PC-9 (cell line): ENCODE measurements at regions not wholly inside any gene's neighbourhood (a gene's known extent, or its start where the extent isn't known, plus 50 kb on each side); places are given as distances from the start of the nearest gene placed in this dataset.
A peak's percentile ranks its signal among the peaks of the same experiment; 100 is the strongest.

Source experiments
- BruUV-seq: library from RNA; stranded (reverse); fragments of 400-500 nt; replicated peaks from 2 replicates; lab custom pipeline; 2021; lab: Mats Ljungman, UMichigan
- CTCF ChIA-PET: fragments of 300-600 bp; sonication (Branson Sonifier 250); formaldehyde crosslinking; loops from one replicate; lab custom pipeline; 2022; ENCODE audit warnings: antibody characterized with exemption; lab: Charles Lee
- POLR2A ChIA-PET: fragments of 300-600 bp; sonication (Branson Sonifier 250); formaldehyde crosslinking; loops from one replicate; lab custom pipeline; 2022; ENCODE audit warnings: antibody characterized with exemption; ENCODE audit not compliant: unreplicated experiment; lab: Charles Lee
- DNase-seq, 2 experiments: peaks; one replicate each; pipeline versions ENCODE4 v3.0.0 to v3.0.0-alpha.2; 2015 to 2022; ENCODE audit warnings: mixed read lengths in 1 of 2
- H2AFZ ChIP-seq: fragments of 200-600 bp; sonication (generic); 2 replicates; pipeline ENCODE4 v1.8.1; 2017; ENCODE audit warnings: antibody characterized with exemption
- H3F3A ChIP-seq: fragments of 200-600 bp; sonication (generic); 2 replicates; pipeline ENCODE4 v1.8.1; 2017; ENCODE audit warnings: antibody characterized with exemption, mild to moderate bottlenecking, low read depth; ENCODE audit not compliant: insufficient read depth
- H3K27ac ChIP-seq: fragments of 200-600 bp; sonication (generic); 2 replicates; pipeline ENCODE4 v1.6.1; 2016; ENCODE audit warnings: mixed run types
- H3K27me3 ChIP-seq: fragments of 200-600 bp; sonication (generic); 2 replicates; pipeline ENCODE4 v1.6.1; 2016; ENCODE audit warnings: low read depth, mixed run types; ENCODE audit not compliant: insufficient read depth
- H3K36me3 ChIP-seq: fragments of 200-600 bp; sonication (generic); 2 replicates; pipeline ENCODE4 v1.6.1; 2016; ENCODE audit warnings: low read depth, mixed run types
- H3K4me1 ChIP-seq: fragments of 200-600 bp; sonication (generic); replicated peaks from 2 replicates; pipeline ENCODE4 v1.6.1; 2016; ENCODE audit warnings: mixed run types; ENCODE audit not compliant: insufficient read depth
- H3K4me2 ChIP-seq: fragments of 200-600 bp; sonication (generic); 2 replicates; pipeline ENCODE4 v1.6.1; 2017; ENCODE audit warnings: mixed run types
- H3K4me3 ChIP-seq: fragments of 200-600 bp; sonication (generic); 2 replicates; pipeline ENCODE4 v1.6.1; 2016; ENCODE audit warnings: mixed run types
- H3K79me2 ChIP-seq: fragments of 200-600 bp; sonication (generic); 2 replicates; pipeline ENCODE4 v1.6.1; 2017; ENCODE audit warnings: low read depth, mixed run types
- H3K9me2 ChIP-seq: fragments of 200-600 bp; sonication (generic); 2 replicates; pipeline ENCODE4 v1.8.1; 2017; ENCODE audit warnings: mild to moderate bottlenecking; ENCODE audit not compliant: insufficient read depth
- H3K9me3 ChIP-seq: fragments of 200-600 bp; sonication (generic); 2 replicates; pipeline ENCODE4 v1.8.1; 2016; ENCODE audit warnings: low read depth; ENCODE audit not compliant: insufficient read depth
- H4K20me1 ChIP-seq: fragments of 200-600 bp; sonication (generic); 2 replicates; pipeline ENCODE4 v1.8.1; 2017; ENCODE audit not compliant: insufficient read depth
- CTCF ChIP-seq: fragments of 200-600 bp; sonication (generic); conservative IDR thresholded peaks from 2 replicates; pipeline ENCODE4 v1.6.1; 2017; ENCODE audit warnings: mixed run types, antibody characterized with exemption, mild to moderate bottlenecking, moderate library complexity
- EZH2 ChIP-seq: fragments of 200-600 bp; sonication (generic); IDR thresholded peaks from 2 replicates; pipeline ENCODE4 v1.8.0; 2017; ENCODE audit warnings: antibody characterized with exemption, low read depth
- intact Hi-C: fragments of 100-400 bp; cut with micrococcal nuclease; formaldehyde crosslinking; loops from one replicate; pipeline ENCODE4 v1.10.0; 2022; ENCODE audit not compliant: unreplicated experiment

GRCh38 chr5:159581502-159582249 is 251.4 kb upstream of the IL12B start:
- Histone ChIP-seq H4K20me1 (no peaks in the 10 kb centered on the region), H3F3A (peaks cover 43% of the 10 kb centered on the region), H3K9me3 (no peaks in the 10 kb centered on the region; the same call in 1 of the 2 replicates), H3K27ac (peak overlapping the region; percentile 98), H3K4me3 (no peak overlapping the region), H3K4me1 (peaks cover 50% of the 10 kb centered on the region), H3K4me2 (peak overlapping the region; percentile 69), H3K27me3 (no peaks in the 10 kb centered on the region), H2AFZ (no peak overlapping the region), H3K79me2 (no peaks in the 10 kb centered on the region), H3K9me2 (no peaks in the 10 kb centered on the region), H3K36me3 (no peaks in the 10 kb centered on the region)
- DNase-seq = peak; percentile 92 to 99
- TF ChIP-seq CTCF (peak; percentile 36), EZH2 (no peak)
- POLR2A ChIA-PET = interaction anchor here (0.6 to 0.7 kb wide), 2 partner anchors 12 to 87 kb away, joined by 5 read pairs; no protein-coding TSS in a partner anchor
- no TSS peak for BruUV-seq
- CTCF ChIA-PET = interaction anchor here (0.9 to 1.8 kb wide), 5 partner anchors 10 to 336 kb away, joined by 3 to 11 read pairs (median 6); partner anchors contain the start of gene ADRA1B
- intact Hi-C loops = loop anchor here (1.0 to 10.0 kb wide), 12 partner anchors 39 to 427 kb away; no protein-coding TSS in a partner anchor

- no peaks in the 10 kb centered on the region for H3K36me3 ChIP-seq
- no peak overlapping the region for H2AFZ ChIP-seq
- no TSS peak for BruUV-seq
- POLR2A ChIA-PET = interaction anchor here (0.6 to 0.8 kb wide), 3 partner anchors 116 to 331 kb away, joined by 5 to 11 read pairs (median 8); no protein-coding TSS in a partner anchor
- H3K79me2 ChIP-seq = no peaks in the 10 kb centered on the region
- H3K27ac ChIP-seq = peak overlapping the region; percentile 98
- peak; percentile 70 to 88 for DNase-seq
- H3F3A ChIP-seq = peaks cover 43% of the 10 kb centered on the region
- TF ChIP-seq EZH2 (no peak), CTCF (no peak)
- intact Hi-C loops = loop anchor here (1.0 to 10.0 kb wide), 13 partner anchors 38 to 428 kb away; no protein-coding TSS in a partner anchor
- H3K4me1 ChIP-seq = peaks cover 45% of the 10 kb centered on the region
- no peaks in the 10 kb centered on the region for H3K27me3 ChIP-seq
- H3K9me2 ChIP-seq = no peaks in the 10 kb centered on the region
- H3K9me3 ChIP-seq = no peaks in the 10 kb centered on the region; the same call in 1 of the 2 replicates
- H3K4me2 ChIP-seq = peak overlapping the region; percentile 69
- no peaks in the 10 kb centered on the region for H4K20me1 ChIP-seq
- peak overlapping the region; percentile 5; the same call in 1 of the 2 replicates for H3K4me3 ChIP-seq
- CTCF ChIA-PET = interaction anchor here (1.0 kb wide), 1 partner anchor 335 kb away, joined by 3 read pairs; no protein-coding TSS in a partner anchor
These were observed 252.7 kb upstream of the IL12B start for GRCh38 chr5:159582756-159583541.

- Histone ChIP-seq H3K36me3 (no peaks in the 10 kb centered on the region), H3K4me1 (peaks cover 27% of the 10 kb centered on the region), H3K9me2 (no peaks in the 10 kb centered on the region), H3K79me2 (no peaks in the 10 kb centered on the region), H3K4me2 (no peak overlapping the region), H4K20me1 (no peaks in the 10 kb centered on the region), H3F3A (peaks cover 25% of the 10 kb centered on the region), H3K4me3 (no peak overlapping the region), H3K27ac (no peak overlapping the region), H3K9me3 (no peaks in the 10 kb centered on the region; the same call in 1 of the 2 replicates), H3K27me3 (no peaks in the 10 kb centered on the region), H2AFZ (no peak overlapping the region)
- no TSS peak for BruUV-seq
- TF ChIP-seq CTCF = no peak
- TF ChIP-seq EZH2 = no peak
- CTCF ChIA-PET = no interaction called here
- DNase-seq = no peak
- intact Hi-C loops = loop anchor here (10.0 kb wide), 1 partner anchor 432 kb away; no protein-coding TSS in a partner anchor
- POLR2A ChIA-PET = no interaction called here
These were observed 256.6 kb upstream of the IL12B start for GRCh38 chr5:159586921-159587320.
